ENCODE measurements at regions not wholly inside any gene's neighbourhood (a gene's known extent, or its start where the extent isn't known, plus 50 kb on each side); places are given as distances from the start of the nearest gene placed in this dataset.

GRCh38 chr6:145454006-145454405 lies 281.3 kb downstream of the EPM2A start:
- no peak for TF ChIP-seq POLR2AphosphoS5 (IDR thresholded peaks at IDR 0.05; ENCODE audit: insufficient read depth in 1 of 2, low read depth in 1 of 2)
- TF ChIP-seq CTCF (IDR thresholded peaks at IDR 0.05): no peak

Data from vagina (tissue), 2 donors.